A549 (cell line): ENCODE measurements at regions not wholly inside any gene's neighbourhood (a gene's known extent, or its start where the extent isn't known, plus 50 kb on each side); places are given as distances from the start of the nearest gene placed in this dataset.
A peak's percentile ranks its signal among the peaks of the same experiment; 100 is the strongest.

ENCODE experiments used
- ATAC-seq, 2 experiments: fragments of 200-7000 bp in 1 of 2; fragments of >200 bp in 1 of 2; cut with Nextera tagmentation in 1 of 2; cut with Tn5 transposase in 1 of 2; 3 replicates each; pipeline versions ENCODE4 v1.8.0 to v1.9.1; 2018 to 2020; ENCODE audit warnings: mild to moderate bottlenecking in 1 of 2, moderate library complexity in 1 of 2
- CTCF ChIA-PET: fragments of 300-600 bp; sonication (Branson Sonifier 250); formaldehyde crosslinking; extraction: SDS; loops from one replicate; lab custom pipeline; 2021; ENCODE audit warnings: antibody characterized with exemption, inconsistent platforms; lab: Yijun Ruan, JAX
- POLR2A ChIA-PET: fragments of 350-600 bp; formaldehyde crosslinking; extraction: SDS; loops from one replicate; lab custom pipeline; 2021; ENCODE audit warnings: antibody characterized with exemption, inconsistent platforms; lab: Yijun Ruan, JAX
- DNase-seq, 2 experiments: peaks; one replicate each; pipeline versions ENCODE4 v3.0.0 to v3.0.0-alpha.2; 2011 to 2016; ENCODE audit warnings: low read depth in 1 of 2, low spot score in 1 of 2
- FAIRE-seq: peaks from 2 replicates; lab custom pipeline; 2011; peaks lifted over from hg19 to GRCh38; lab: Jason Lieb, UNC
- H3K27ac ChIP-seq, 2 experiments: fragments of >200 bp; sonication (Bioruptor Twin); formaldehyde crosslinking; 3 replicates each; pipeline ENCODE4 v1.5.1; 2016 to 2017
- H3K4me1 ChIP-seq: fragments of >200 bp; sonication (Bioruptor Twin); formaldehyde crosslinking; 3 replicates; pipeline ENCODE4 v1.6.1; 2016
- H3K4me2 ChIP-seq: fragments of >200 bp; sonication (Bioruptor Twin); formaldehyde crosslinking; 3 replicates; pipeline ENCODE4 v1.6.1; 2016
- H3K4me3 ChIP-seq: fragments of >200 bp; sonication (Bioruptor Twin); formaldehyde crosslinking; 3 replicates; pipeline ENCODE4 v1.5.1; 2016
- H3K9me3 ChIP-seq: fragments of >200 bp; sonication (Bioruptor Twin); formaldehyde crosslinking; 3 replicates; pipeline ENCODE4 v1.6.1; 2016
- BCL3 ChIP-seq: fragments of >200 bp; sonication (Bioruptor Twin); formaldehyde crosslinking; IDR thresholded peaks from 3 replicates; pipeline ENCODE4 v1.6.1; 2016
- CBX8 ChIP-seq: fragments of 200-600 bp; sonication (generic); IDR thresholded peaks from 2 replicates; pipeline ENCODE4 v1.6.1; 2016
- CHD2 ChIP-seq: fragments of 150-350 bp; IDR thresholded peaks from 2 replicates; pipeline ENCODE4 v1.6.1; 2014; ENCODE audit warnings: low read length; ENCODE audit not compliant: partially characterized antibody
- CTCF ChIP-seq: fragments of >200 bp; sonication (Bioruptor Twin); formaldehyde crosslinking; IDR thresholded peaks from 3 replicates; pipeline ENCODE4 v1.5.1; 2016
- E2F6 ChIP-seq: IDR thresholded peaks from 2 replicates; pipeline ENCODE4 v1.6.1; 2012; ENCODE audit warnings: low read depth, borderline replicate concordance
- EHF ChIP-seq: fragments of 250-450 bp; sonication (Bioruptor Pico); IDR thresholded peaks from 2 replicates; pipeline ENCODE4 v1.5.0; 2020; ENCODE audit warnings: mild to moderate bottlenecking
- ELK1 ChIP-seq: fragments of 150-350 bp; IDR thresholded peaks from 2 replicates; pipeline ENCODE4 v1.6.1; 2014; ENCODE audit warnings: low read depth, mild to moderate bottlenecking, low read length
- EP300 ChIP-seq, 2 experiments: fragments of >200 bp; sonication (Bioruptor Twin); formaldehyde crosslinking; IDR thresholded peaks; 2 replicates in 1 of 2; 3 replicates in 1 of 2; pipeline ENCODE4 v1.6.1; 2016 to 2017
- FOSB ChIP-seq: fragments of 250-450 bp; sonication (Bioruptor Pico); IDR thresholded peaks from 2 replicates; pipeline ENCODE4 v1.5.0; 2020; ENCODE audit warnings: mild to moderate bottlenecking, moderate library complexity
- FOXS1 ChIP-seq: fragments of 250-450 bp; sonication (Bioruptor Pico); IDR thresholded peaks from 2 replicates; pipeline ENCODE4 v1.5.0; 2020; ENCODE audit warnings: mild to moderate bottlenecking, moderate library complexity
- HDAC2 ChIP-seq: fragments of 200-600 bp; sonication (generic); IDR thresholded peaks from 2 replicates; pipeline ENCODE4 v1.6.1; 2016
- HOXA7 ChIP-seq: fragments of 250-450 bp; sonication (Bioruptor Pico); IDR thresholded peaks from 2 replicates; pipeline ENCODE4 v1.5.0; 2020; ENCODE audit warnings: mild to moderate bottlenecking, moderate library complexity
- HOXB5 ChIP-seq: fragments of 250-450 bp; sonication (Bioruptor Pico); IDR thresholded peaks from 2 replicates; pipeline ENCODE4 v1.5.0; 2020; ENCODE audit warnings: mild to moderate bottlenecking, moderate library complexity
- JUNB ChIP-seq: fragments of >200 bp; sonication (Bioruptor Twin); formaldehyde crosslinking; IDR thresholded peaks from 2 replicates; pipeline ENCODE4 v1.6.1; 2016
- NR3C1 ChIP-seq: fragments of >200 bp; sonication (Bioruptor Twin); formaldehyde crosslinking; IDR thresholded peaks from 3 replicates; pipeline ENCODE4 v1.6.1; 2017
- RCOR1 ChIP-seq: fragments of 150-350 bp; IDR thresholded peaks from 2 replicates; pipeline ENCODE4 v1.6.1; 2014; ENCODE audit warnings: antibody characterized with exemption, low read length, low read depth
- RFX5 ChIP-seq: fragments of 450-650 bp; IDR thresholded peaks from 2 replicates; pipeline ENCODE4 v1.7.1; 2014; ENCODE audit warnings: antibody characterized with exemption, mild to moderate bottlenecking, moderate library complexity
- TFCP2L1 ChIP-seq: fragments of 250-450 bp; sonication (Bioruptor Pico); IDR thresholded peaks from 2 replicates; pipeline ENCODE4 v1.5.0; 2021; ENCODE audit warnings: mild to moderate bottlenecking
- TP53 ChIP-seq: fragments of 250-450 bp; sonication (Bioruptor Pico); IDR thresholded peaks from 2 replicates; pipeline ENCODE4 v1.5.0; 2021; ENCODE audit warnings: mild to moderate bottlenecking, moderate library complexity
- ZFP36 ChIP-seq: fragments of 450-650 bp; IDR thresholded peaks from 2 replicates; pipeline ENCODE4 v1.6.1; 2014; ENCODE audit warnings: borderline replicate concordance; ENCODE audit not compliant: partially characterized antibody
- WGBS: methylation state at CpG from one replicate; pipeline ENCODE4 v1.1.6; 2017; ENCODE audit errors: missing lambda C conversion rate; 5-methylcytosine and 5-hydroxymethylcytosine counted together

- no peak for TF ChIP-seq CTCF
- TF ChIP-seq E2F6 = no peak
- TF ChIP-seq FOSB (CRISPR knock-in tag) = no peak
- TF ChIP-seq NR3C1 = no peak
Observed at GRCh38 chr10:42921951-42922350, 139.4 kb downstream of the BMS1 start (continued).

GRCh38 chr10:42924484-42924883 lies 141.9 kb downstream of the BMS1 start:
- H3K4me1 ChIP-seq = no peaks in the 10 kb centered on the region
- no peak overlapping the region for H3K4me3 ChIP-seq
- ATAC-seq (no peak), DNase-seq (no peak), FAIRE-seq (peak; percentile 61)
- ChIA-PET POLR2A (no interaction called here), CTCF (no interaction called here)
- TF ChIP-seq HDAC2 (no peak), NR3C1 (no peak), HOXB5 (no peak), JUNB (no peak), EHF (CRISPR knock-in tag) (no peak), EP300 (IDR thresholded peaks at IDR 0.05) (no peak), RCOR1 (no peak), TFCP2L1 (no peak), HOXA7 (CRISPR knock-in tag) (no peak), ELK1 (no peak), FOSB (CRISPR knock-in tag) (no peak), CHD2 (no peak)
- H3K27ac ChIP-seq = no peak overlapping the region
- 51% methylated on average over 5 of the region's 5 CpGs for WGBS
- H3K9me3 ChIP-seq = peaks cover 4% of the 10 kb centered on the region; the same call in 1 of the 3 replicates
- no peak overlapping the region for H3K4me2 ChIP-seq

GRCh38 chr10:42926843-42927242 lies 144.2 kb downstream of the BMS1 start:
- H3K4me3 ChIP-seq = no peak overlapping the region
- FAIRE-seq = no peak
- no peak overlapping the region for H3K27ac ChIP-seq
- 0 out of 3 replicates have a peak, but pooled peaks cover 2% of the 10 kb centered on the region for H3K9me3 ChIP-seq
- POLR2A ChIA-PET = no interaction called here
- no peak for ATAC-seq
- DNase-seq = no peak
- TF ChIP-seq ZFP36 (no peak), BCL3 (no peak), CBX8 (no peak), JUNB (no peak), EHF (CRISPR knock-in tag) (no peak), TP53 (CRISPR knock-in tag) (no peak), ELK1 (no peak), HDAC2 (no peak), RFX5 (no peak), FOXS1 (no peak)
- TF ChIP-seq, all 56 proteins: peak for 0
- whole genome bisulfite sequencing = 28% methylated on average over 5 of the region's 6 CpGs
- Histone ChIP-seq H3K4me2 (no peak overlapping the region), H3K4me1 (no peaks in the 10 kb centered on the region)
- CTCF ChIA-PET = no interaction called here
